ENCODE measurements at regions not wholly inside any gene's neighbourhood (a gene's known extent, or its start where the extent isn't known, plus 50 kb on each side); places are given as distances from the start of the nearest gene placed in this dataset.
A peak's percentile ranks its signal among the peaks of the same experiment; 100 is the strongest.

DNA sequence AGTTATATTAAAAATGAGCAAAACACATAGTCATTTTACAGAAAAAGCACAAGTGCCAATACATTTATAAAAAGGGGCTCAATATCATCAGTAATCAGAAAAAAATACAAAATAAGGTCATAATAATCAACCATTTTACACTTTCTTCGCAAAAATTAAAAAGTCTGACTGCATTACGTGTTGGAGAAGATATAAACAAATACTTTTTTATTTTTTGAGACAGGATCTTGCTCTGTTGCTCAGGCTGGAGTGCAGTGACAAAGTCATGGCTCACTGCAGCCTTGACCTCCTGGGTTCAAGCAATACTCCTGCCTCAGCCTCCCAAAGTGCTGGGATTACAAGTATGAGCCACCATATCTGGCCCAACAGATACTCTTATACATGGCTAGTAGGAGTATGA lies 181.5 kb upstream of the DIO3 start:
- Histone ChIP-seq H3K9ac (ENCODE audit: low read length) (no peak overlapping the region), H3K36me3 (ENCODE audit: control insufficient read depth, insufficient read depth, low read length, severe bottlenecking) (no peaks in the 10 kb centered on the region), H3K27me3 (replicated peaks; ENCODE audit: control insufficient read depth, insufficient read depth, low read length) (peaks cover 8% of the 10 kb centered on the region), H3K4me1 (ENCODE audit: control insufficient read depth, insufficient read depth, low read length) (no peaks in the 10 kb centered on the region), H3K4me3 (ENCODE audit: low read length) (no peak overlapping the region), H3K9me3 (ENCODE audit: control insufficient read depth, low read length) (peaks cover 55% of the 10 kb centered on the region)
- no peak for DNase-seq (ENCODE audit: low read depth)

DNA sequence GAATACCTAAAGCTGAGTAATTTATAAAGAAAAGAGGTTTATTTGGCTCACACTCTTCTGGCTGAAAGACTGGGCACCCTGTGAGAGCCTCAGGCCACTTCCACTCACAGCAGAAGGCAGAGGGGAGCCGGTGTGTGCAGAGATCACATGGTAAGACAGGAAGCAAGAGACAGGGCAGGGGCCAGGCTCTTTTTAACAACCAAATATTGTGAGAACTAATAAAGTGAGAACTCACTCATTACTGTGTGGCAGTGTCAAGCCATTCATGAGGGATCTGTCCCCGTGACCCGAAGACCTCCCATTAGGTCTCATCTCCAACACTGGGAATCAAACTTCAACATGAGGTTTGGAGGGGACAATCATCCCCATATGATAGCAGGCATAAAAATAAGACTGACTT lies 180.8 kb upstream of the DIO3 start:
- Histone ChIP-seq H3K4me1 (ENCODE audit: control insufficient read depth, insufficient read depth, low read length) (no peaks in the 10 kb centered on the region), H3K36me3 (ENCODE audit: control insufficient read depth, insufficient read depth, low read length, severe bottlenecking) (no peaks in the 10 kb centered on the region), H3K27me3 (replicated peaks; ENCODE audit: control insufficient read depth, insufficient read depth, low read length) (peaks cover 8% of the 10 kb centered on the region), H3K9ac (ENCODE audit: low read length) (no peak overlapping the region), H3K9me3 (ENCODE audit: control insufficient read depth, low read length) (peaks cover 59% of the 10 kb centered on the region), H3K4me3 (ENCODE audit: low read length) (no peak overlapping the region)
- no peak for DNase-seq (ENCODE audit: low read depth)

DNA sequence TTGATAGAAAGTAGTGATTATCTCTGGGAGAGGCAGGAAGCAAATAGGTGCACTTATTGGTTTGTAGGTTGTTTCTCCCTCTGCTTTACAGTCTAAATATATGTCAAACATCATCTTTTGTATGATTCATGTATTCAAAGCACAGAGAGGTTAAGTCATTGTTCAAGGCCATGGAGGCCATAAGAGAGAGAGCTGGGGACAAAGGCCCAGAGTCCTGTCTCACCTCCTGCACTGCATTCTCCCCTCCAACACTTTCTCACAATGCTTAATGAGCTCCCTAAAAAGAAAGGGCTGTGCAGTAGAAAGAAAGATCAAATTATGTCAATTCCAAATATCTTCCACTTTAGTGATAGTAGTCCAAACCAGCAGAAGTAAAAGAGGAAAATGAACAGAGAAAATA lies 180.4 kb upstream of the DIO3 start:
- no peak for DNase-seq (ENCODE audit: low read depth)
- H3K4me1 ChIP-seq (ENCODE audit: control insufficient read depth, insufficient read depth, low read length), result no peaks in the 10 kb centered on the region
- H3K4me3 ChIP-seq (ENCODE audit: low read length), result no peak overlapping the region
- peaks cover 8% of the 10 kb centered on the region for H3K27me3 ChIP-seq (replicated peaks; ENCODE audit: control insufficient read depth, insufficient read depth, low read length)
- no peaks in the 10 kb centered on the region for H3K36me3 ChIP-seq (ENCODE audit: control insufficient read depth, insufficient read depth, low read length, severe bottlenecking)
- no peak overlapping the region for H3K9ac ChIP-seq (ENCODE audit: low read length)
- H3K9me3 ChIP-seq (ENCODE audit: control insufficient read depth, low read length), result peaks cover 62% of the 10 kb centered on the region

DNA sequence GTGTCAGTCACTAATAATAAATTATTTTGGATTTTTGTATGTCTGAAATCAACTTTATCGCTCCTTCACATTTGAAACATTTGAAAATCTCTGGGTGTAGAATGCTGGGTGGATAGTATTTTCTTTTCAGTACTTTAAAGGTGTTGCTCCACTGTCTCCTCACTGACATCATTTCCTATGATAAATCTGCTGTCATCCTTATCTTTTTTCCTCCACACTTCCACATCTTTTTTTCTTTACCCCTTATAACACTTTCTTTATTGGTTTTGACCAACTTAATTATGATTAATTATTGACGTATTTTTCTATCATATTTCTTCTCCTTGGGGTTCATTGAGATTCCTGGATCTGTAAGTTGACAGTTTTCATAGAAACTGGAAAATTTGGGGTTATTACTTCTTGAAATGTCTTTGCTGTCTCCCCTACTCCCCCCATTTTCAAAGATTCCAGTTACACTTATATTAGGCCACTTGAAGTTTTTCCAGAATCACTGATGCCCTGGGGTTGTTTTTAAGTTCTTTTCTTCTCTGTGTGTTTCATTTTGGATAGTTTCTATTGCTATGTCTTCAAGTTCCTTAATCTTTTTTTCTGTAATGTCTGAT lies 177.5 kb upstream of the DIO3 start:
- Histone ChIP-seq H3K27me3 (replicated peaks; ENCODE audit: control insufficient read depth, insufficient read depth, low read length) (no peaks in the 10 kb centered on the region), H3K9ac (ENCODE audit: low read length) (no peak overlapping the region), H3K9me3 (ENCODE audit: control insufficient read depth, low read length) (peaks cover 57% of the 10 kb centered on the region), H3K36me3 (ENCODE audit: control insufficient read depth, insufficient read depth, low read length, severe bottlenecking) (no peaks in the 10 kb centered on the region), H3K4me3 (ENCODE audit: low read length) (no peak overlapping the region), H3K4me1 (ENCODE audit: control insufficient read depth, insufficient read depth, low read length) (no peaks in the 10 kb centered on the region)
- no peak for DNase-seq (ENCODE audit: low read depth)

GRCh38 chr14:101394374-101394773 lies 166.9 kb upstream of the DIO3 start:
- H3K27me3 ChIP-seq (replicated peaks; ENCODE audit: control insufficient read depth, insufficient read depth, low read length), result peaks cover 19% of the 10 kb centered on the region
- DNase-seq (ENCODE audit: low read depth), result no peak
- H3K36me3 ChIP-seq (ENCODE audit: control insufficient read depth, insufficient read depth, low read length, severe bottlenecking), result no peaks in the 10 kb centered on the region
- no peak overlapping the region for H3K9ac ChIP-seq (ENCODE audit: low read length)
- H3K4me3 ChIP-seq (ENCODE audit: low read length), result no peak overlapping the region
- peaks cover 5% of the 10 kb centered on the region for H3K4me1 ChIP-seq (ENCODE audit: control insufficient read depth, insufficient read depth, low read length)
- peaks cover 10% of the 10 kb centered on the region for H3K9me3 ChIP-seq (ENCODE audit: control insufficient read depth, low read length)

GRCh38 chr14:101395779-101396178 lies 165.5 kb upstream of the DIO3 start:
- H3K36me3 ChIP-seq (ENCODE audit: control insufficient read depth, insufficient read depth, low read length, severe bottlenecking), result no peaks in the 10 kb centered on the region
- H3K4me1 ChIP-seq (ENCODE audit: control insufficient read depth, insufficient read depth, low read length), result peaks cover 12% of the 10 kb centered on the region
- H3K4me3 ChIP-seq (ENCODE audit: low read length), result no peak overlapping the region
- H3K9me3 ChIP-seq (ENCODE audit: control insufficient read depth, low read length), result peaks cover 10% of the 10 kb centered on the region
- no peak overlapping the region for H3K9ac ChIP-seq (ENCODE audit: low read length)
- H3K27me3 ChIP-seq (replicated peaks; ENCODE audit: control insufficient read depth, insufficient read depth, low read length), result peaks cover 19% of the 10 kb centered on the region
- no peak for DNase-seq (ENCODE audit: low read depth)

- H3K36me3 ChIP-seq (ENCODE audit: control insufficient read depth, insufficient read depth, low read length, severe bottlenecking), result no peaks in the 10 kb centered on the region
- no peak overlapping the region for H3K9ac ChIP-seq (ENCODE audit: low read length)
- no peak for DNase-seq (ENCODE audit: low read depth)
- peaks cover 19% of the 10 kb centered on the region for H3K27me3 ChIP-seq (replicated peaks; ENCODE audit: control insufficient read depth, insufficient read depth, low read length)
- H3K4me1 ChIP-seq (ENCODE audit: control insufficient read depth, insufficient read depth, low read length), result peaks cover 21% of the 10 kb centered on the region
- H3K4me3 ChIP-seq (ENCODE audit: low read length), result no peak overlapping the region
- peaks cover 4% of the 10 kb centered on the region for H3K9me3 ChIP-seq (ENCODE audit: control insufficient read depth, low read length)
Observed at GRCh38 chr14:101397206-101397605, 164.1 kb upstream of the DIO3 start.

- Histone ChIP-seq H3K4me3 (ENCODE audit: low read length) (no peak overlapping the region), H3K36me3 (ENCODE audit: control insufficient read depth, insufficient read depth, low read length, severe bottlenecking) (no peaks in the 10 kb centered on the region), H3K9me3 (ENCODE audit: control insufficient read depth, low read length) (no peaks in the 10 kb centered on the region), H3K4me1 (ENCODE audit: control insufficient read depth, insufficient read depth, low read length) (peaks cover 26% of the 10 kb centered on the region), H3K27me3 (replicated peaks; ENCODE audit: control insufficient read depth, insufficient read depth, low read length) (peaks cover 19% of the 10 kb centered on the region), H3K9ac (ENCODE audit: low read length) (no peak overlapping the region)
- no peak for DNase-seq (ENCODE audit: low read depth)
Observed at GRCh38 chr14:101398011-101398410, 163.3 kb upstream of the DIO3 start.

DNA sequence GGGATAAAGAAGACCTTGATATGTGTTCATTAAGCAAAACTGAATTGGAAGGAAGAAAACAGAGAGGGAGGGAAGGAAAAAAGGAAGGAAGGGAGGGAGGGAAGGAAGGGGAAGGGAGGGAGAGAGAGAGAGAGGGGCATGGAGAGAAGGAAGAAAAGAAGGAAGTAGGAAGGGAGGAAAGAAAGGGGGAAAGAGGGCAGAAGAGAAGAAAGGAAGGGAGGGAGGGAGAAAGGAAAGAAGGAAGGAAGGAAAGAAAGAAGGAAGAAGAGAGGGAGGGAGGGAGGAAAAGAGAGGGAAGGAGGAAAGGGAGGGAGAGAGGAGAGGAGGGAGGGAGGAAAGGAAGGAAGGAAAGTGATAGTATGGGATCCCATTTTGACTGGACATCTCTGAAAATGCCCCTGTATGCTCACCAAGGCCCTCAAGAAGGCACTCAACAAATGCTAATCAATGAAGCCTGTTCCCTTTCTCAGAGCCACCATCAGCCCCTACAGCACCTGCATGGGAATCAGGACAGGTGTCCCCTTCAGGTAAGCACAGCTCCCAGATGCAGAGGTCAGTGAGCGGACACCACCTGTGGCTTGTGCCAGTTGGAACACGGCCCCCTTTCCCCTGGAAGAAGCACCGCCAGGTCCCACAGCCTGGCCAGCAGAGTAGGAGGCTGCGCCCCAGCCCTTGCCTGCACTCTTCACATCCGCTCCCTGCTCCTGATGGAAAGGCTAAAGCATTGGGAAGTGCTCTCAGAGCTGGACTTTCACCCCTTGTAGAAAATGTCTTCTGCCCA lies 161.4 kb upstream of the DIO3 start:
- Histone ChIP-seq H3K27me3 (replicated peaks; ENCODE audit: control insufficient read depth, insufficient read depth, low read length) (peaks cover 17% of the 10 kb centered on the region), H3K4me3 (ENCODE audit: low read length) (no peak overlapping the region), H3K9me3 (ENCODE audit: control insufficient read depth, low read length) (no peaks in the 10 kb centered on the region), H3K4me1 (ENCODE audit: control insufficient read depth, insufficient read depth, low read length) (peaks cover 41% of the 10 kb centered on the region), H3K36me3 (ENCODE audit: control insufficient read depth, insufficient read depth, low read length, severe bottlenecking) (no peaks in the 10 kb centered on the region), H3K9ac (ENCODE audit: low read length) (no peak overlapping the region)
- no peak for DNase-seq (ENCODE audit: low read depth)

- DNase-seq (ENCODE audit: low read depth), result peak; percentile 60
- Histone ChIP-seq H3K9me3 (ENCODE audit: control insufficient read depth, low read length) (no peaks in the 10 kb centered on the region), H3K36me3 (ENCODE audit: control insufficient read depth, insufficient read depth, low read length, severe bottlenecking) (no peaks in the 10 kb centered on the region), H3K4me3 (ENCODE audit: low read length) (peak overlapping the region; percentile 20), H3K9ac (ENCODE audit: low read length) (peak overlapping the region; percentile 50), H3K4me1 (ENCODE audit: control insufficient read depth, insufficient read depth, low read length) (peaks cover 48% of the 10 kb centered on the region), H3K27me3 (replicated peaks; ENCODE audit: control insufficient read depth, insufficient read depth, low read length) (peaks cover 10% of the 10 kb centered on the region)
Observed at GRCh38 chr14:101400830-101401229, 160.5 kb upstream of the DIO3 start.

DNA sequence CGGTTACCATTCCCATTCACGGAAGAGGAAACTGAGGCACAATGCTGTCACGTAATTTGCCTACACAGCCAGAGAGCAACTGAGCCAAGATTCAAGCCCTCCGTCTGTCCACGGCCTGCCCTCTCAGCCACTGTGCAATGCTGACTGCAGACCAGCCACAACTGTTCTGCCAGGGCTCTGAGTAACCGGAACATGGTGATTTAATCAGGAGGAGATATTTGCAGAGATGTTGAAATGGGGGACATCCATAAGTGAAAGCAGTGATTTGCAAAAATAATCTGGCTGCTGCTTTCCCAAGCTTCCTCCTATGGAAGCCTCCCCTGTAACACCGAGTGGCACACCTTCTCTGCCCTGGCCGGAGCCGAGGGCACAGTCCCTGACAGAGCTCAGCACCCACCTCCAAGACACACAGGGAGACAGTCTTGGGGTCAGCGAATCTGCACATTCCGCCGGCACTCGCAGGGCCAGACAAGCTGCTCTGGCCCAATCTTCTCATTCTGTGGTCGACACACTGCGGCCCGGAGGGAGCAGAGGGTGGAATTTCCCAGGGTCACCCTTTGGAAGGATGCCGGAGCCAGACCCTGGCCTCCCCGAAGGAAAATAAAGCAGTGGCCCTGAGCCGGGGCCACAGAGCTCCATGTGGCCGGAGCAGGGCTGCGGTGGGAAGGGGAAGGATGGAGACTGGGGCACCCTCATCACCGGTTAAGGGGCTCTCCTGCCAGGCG lies 158.2 kb upstream of the DIO3 start:
- H3K4me3 ChIP-seq (ENCODE audit: low read length), result no peak overlapping the region
- H3K9ac ChIP-seq (ENCODE audit: low read length), result no peak overlapping the region
- H3K4me1 ChIP-seq (ENCODE audit: control insufficient read depth, insufficient read depth, low read length), result peaks cover 71% of the 10 kb centered on the region
- H3K27me3 ChIP-seq (replicated peaks; ENCODE audit: control insufficient read depth, insufficient read depth, low read length), result no peaks in the 10 kb centered on the region
- peak; percentile 7 for DNase-seq (ENCODE audit: low read depth)
- no peaks in the 10 kb centered on the region for H3K9me3 ChIP-seq (ENCODE audit: control insufficient read depth, low read length)
- H3K36me3 ChIP-seq (ENCODE audit: control insufficient read depth, insufficient read depth, low read length, severe bottlenecking), result no peaks in the 10 kb centered on the region

Measured in adipocyte (in vitro differentiated cells).